ENCODE measurements at regions not wholly inside any gene's neighbourhood (a gene's known extent, or its start where the extent isn't known, plus 50 kb on each side); places are given as distances from the start of the nearest gene placed in this dataset.
"Not testable (repeated sequence)": the region's sequence is repeated elsewhere in the genome, so short reads cannot be mapped to it uniquely, and the experiment has no call there.

DNA sequence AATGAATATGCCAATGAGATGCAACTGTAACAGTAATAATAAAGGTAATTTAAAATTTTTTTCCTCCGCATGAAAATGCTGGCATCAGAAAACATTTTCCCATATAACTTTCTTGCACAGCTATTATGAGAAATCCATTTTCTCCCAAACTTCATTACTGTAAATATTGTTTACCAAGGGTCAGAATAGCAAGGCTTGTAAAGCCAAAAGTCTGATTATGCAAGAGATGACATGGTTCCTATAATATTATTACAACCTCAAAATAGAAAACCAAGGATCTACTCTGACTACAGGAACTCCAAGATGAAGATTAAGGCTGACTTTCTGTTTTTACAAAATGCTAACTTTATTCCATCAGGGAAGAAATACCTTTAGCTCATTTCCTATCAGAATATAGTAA is 162.7 kb upstream of the CDK1 start:
- Histone ChIP-seq H3K4me3 (ENCODE audit: insufficient read depth, low read depth, low read length) (no peak overlapping the region), H3K36me3 (replicated peaks; ENCODE audit: control insufficient read depth, insufficient read depth, low read length) (no peaks in the 10 kb centered on the region), H3K27me3 (ENCODE audit: control insufficient read depth, insufficient read depth, low read length) (no peaks in the 10 kb centered on the region)
- no peak for DNase-seq

GRCh38 chr10:60614363-60614762 is 163.9 kb upstream of the CDK1 start:
- Histone ChIP-seq H3K4me3 (ENCODE audit: insufficient read depth, low read depth, low read length) (no peak overlapping the region), H3K27me3 (ENCODE audit: control insufficient read depth, insufficient read depth, low read length) (no peaks in the 10 kb centered on the region), H3K36me3 (replicated peaks; ENCODE audit: control insufficient read depth, insufficient read depth, low read length) (no peaks in the 10 kb centered on the region)
- no peak for DNase-seq

DNA sequence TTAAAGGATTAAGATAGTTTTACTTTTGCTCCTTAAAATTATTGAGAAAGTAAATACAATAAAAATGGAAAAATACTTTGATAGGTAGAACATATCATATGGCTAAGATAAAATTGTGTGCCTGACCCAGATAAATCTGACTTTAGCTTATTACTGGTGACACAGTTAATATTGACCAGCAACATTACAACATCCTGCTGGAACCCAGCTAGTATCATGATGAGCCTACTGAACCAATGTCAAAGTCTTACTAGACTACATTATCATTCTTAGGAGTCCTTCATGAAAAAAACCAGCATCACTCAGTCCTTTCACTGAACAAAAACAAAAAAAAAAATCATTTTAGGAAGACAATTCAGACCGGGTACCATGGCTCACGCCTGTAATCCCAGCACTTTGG is 164.8 kb upstream of the CDK1 start:
- H3K4me3 ChIP-seq (ENCODE audit: insufficient read depth, low read depth, low read length) = no peak overlapping the region
- DNase-seq = no peak
- H3K36me3 ChIP-seq (replicated peaks; ENCODE audit: control insufficient read depth, insufficient read depth, low read length) = no peaks in the 10 kb centered on the region

GRCh38 chr10:60611291-60611747 is 167.0 kb upstream of the CDK1 start:
- Histone ChIP-seq H3K4me3 (ENCODE audit: insufficient read depth, low read depth, low read length) (no peak overlapping the region), H3K36me3 (replicated peaks; ENCODE audit: control insufficient read depth, insufficient read depth, low read length) (no peaks in the 10 kb centered on the region), H3K27me3 (ENCODE audit: control insufficient read depth, insufficient read depth, low read length) (no peaks in the 10 kb centered on the region)
- no peak for DNase-seq

More for the DNA sequence above, 164.8 kb upstream of the CDK1 start:
- H3K27me3 ChIP-seq (ENCODE audit: control insufficient read depth, insufficient read depth, low read length) = no peaks in the 10 kb centered on the region

- H3K4me3 ChIP-seq (ENCODE audit: insufficient read depth, low read depth, low read length) = no peak overlapping the region
Measured at GRCh38 chr10:60607372-60607771, 170.9 kb upstream of the CDK1 start.

DNA sequence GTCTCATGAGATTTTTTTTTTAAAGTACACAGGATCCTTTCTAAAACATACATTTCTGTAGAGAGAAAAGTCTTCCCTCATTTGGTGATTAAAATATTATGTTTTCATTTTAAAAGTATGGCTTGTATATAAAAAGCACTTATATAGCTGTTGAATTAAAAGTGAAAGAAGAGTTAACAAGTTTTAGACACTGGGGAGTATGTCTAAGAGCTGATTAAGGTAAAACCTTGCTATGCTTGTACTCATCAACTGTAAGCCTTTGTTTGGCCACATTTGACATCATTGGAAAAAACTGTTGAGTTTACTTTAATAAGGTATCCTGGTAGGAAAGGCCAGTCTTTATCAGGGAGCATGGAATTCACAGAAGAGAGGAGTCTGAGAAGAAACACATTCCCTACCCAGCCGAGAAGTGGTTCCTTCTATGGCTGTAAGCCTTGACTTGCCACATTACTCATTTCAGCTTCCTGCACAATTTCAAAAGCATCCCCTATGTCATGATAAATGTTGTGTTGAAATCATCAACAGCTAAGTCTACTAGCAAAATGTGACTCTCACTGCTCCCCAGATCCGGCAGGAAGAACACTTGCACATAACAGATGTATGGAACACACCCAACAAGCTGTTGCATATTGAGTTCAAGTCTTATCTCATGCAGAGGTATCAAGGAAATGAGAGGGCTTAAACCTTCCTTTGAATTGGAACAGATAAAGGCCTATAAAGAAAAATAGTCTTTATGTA is 171.8 kb upstream of the CDK1 start:
- Histone ChIP-seq H3K36me3 (replicated peaks; ENCODE audit: control insufficient read depth, insufficient read depth, low read length) (no peaks in the 10 kb centered on the region), H3K4me3 (ENCODE audit: insufficient read depth, low read depth, low read length) (no peak overlapping the region), H3K27me3 (ENCODE audit: control insufficient read depth, insufficient read depth, low read length) (no peaks in the 10 kb centered on the region)
- DNase-seq = no peak

More at GRCh38 chr10:60607372-60607771, 170.9 kb upstream of the CDK1 start:
- no peak for DNase-seq
- Histone ChIP-seq H3K36me3 (replicated peaks; ENCODE audit: control insufficient read depth, insufficient read depth, low read length) (no peaks in the 10 kb centered on the region), H3K27me3 (ENCODE audit: control insufficient read depth, insufficient read depth, low read length) (no peaks in the 10 kb centered on the region)

DNA sequence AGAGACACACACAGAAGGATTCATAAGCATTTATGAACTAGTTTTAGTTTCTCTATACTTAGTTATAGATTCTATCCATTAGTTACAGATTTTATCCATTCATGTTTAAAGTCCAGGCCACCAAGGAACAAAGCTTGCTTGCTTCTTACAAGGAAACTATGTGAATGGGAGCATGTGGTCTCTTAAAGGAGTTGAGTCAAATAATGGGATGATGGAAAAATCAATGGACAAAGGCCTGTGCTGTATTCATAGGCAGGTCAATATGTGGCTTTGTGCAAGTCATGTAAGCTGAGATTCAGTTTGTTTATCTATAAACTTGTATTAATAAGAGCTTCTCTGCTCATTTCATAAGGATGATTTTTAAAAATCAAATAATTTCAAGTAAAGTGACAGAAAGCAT is 172.8 kb upstream of the CDK1 start:
- no peaks in the 10 kb centered on the region for H3K36me3 ChIP-seq (replicated peaks; ENCODE audit: control insufficient read depth, insufficient read depth, low read length)
- H3K27me3 ChIP-seq (ENCODE audit: control insufficient read depth, insufficient read depth, low read length) = no peaks in the 10 kb centered on the region
- no peak overlapping the region for H3K4me3 ChIP-seq (ENCODE audit: insufficient read depth, low read depth, low read length)
- DNase-seq = no peak

- no peaks in the 10 kb centered on the region for H3K27me3 ChIP-seq (ENCODE audit: control insufficient read depth, insufficient read depth, low read length)
- no peak for DNase-seq
- no peak overlapping the region for H3K4me3 ChIP-seq (ENCODE audit: insufficient read depth, low read depth, low read length)
- no peaks in the 10 kb centered on the region for H3K36me3 ChIP-seq (replicated peaks; ENCODE audit: control insufficient read depth, insufficient read depth, low read length)
Measured at GRCh38 chr10:60604342-60604741, 173.9 kb upstream of the CDK1 start.

DNA sequence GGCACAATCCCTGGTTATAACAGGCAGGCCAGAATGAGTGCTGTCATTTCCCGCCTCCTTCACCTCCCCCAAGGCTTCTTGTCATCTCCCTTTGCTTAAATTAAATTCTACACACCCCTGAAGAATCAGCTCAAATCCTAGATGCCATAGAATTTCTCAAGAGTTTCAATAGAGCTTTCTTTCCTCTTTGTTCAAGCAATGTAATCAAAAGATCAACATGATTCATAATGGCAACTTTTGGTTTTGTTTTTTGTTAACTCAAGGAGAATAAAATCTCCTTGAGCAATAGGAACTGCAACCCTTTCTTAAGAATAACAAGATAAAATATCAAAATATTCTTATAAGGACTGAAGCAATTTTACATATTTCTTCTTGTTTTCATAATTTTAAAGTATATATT is 180.8 kb upstream of the CDK1 start:
- Histone ChIP-seq H3K36me3 (replicated peaks; ENCODE audit: control insufficient read depth, insufficient read depth, low read length) (no peaks in the 10 kb centered on the region), H3K4me3 (ENCODE audit: insufficient read depth, low read depth, low read length) (no peak overlapping the region), H3K27me3 (ENCODE audit: control insufficient read depth, insufficient read depth, low read length) (no peaks in the 10 kb centered on the region)
- DNase-seq = no peak

DNA sequence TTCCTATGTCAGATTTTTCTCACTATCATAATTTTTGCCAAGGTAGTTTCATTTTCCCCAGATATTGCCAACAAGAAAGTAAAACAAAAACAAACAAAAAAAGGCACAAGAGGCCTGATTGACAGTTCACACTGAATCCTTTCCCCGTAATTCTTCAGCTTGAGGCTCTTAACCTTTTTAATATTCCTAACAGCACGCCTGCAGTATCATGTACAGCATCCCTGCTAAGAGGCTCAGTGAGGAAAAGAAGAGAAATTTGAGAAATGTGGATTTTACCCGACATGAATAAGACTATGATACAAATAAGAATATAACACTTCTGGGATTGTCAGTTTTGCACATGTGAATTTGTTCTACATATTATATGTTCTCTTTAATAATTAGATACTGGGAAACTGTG is 182.4 kb upstream of the CDK1 start:
- DNase-seq = no peak
- Histone ChIP-seq H3K4me3 (ENCODE audit: insufficient read depth, low read depth, low read length) (no peak overlapping the region), H3K27me3 (ENCODE audit: control insufficient read depth, insufficient read depth, low read length) (no peaks in the 10 kb centered on the region), H3K36me3 (replicated peaks; ENCODE audit: control insufficient read depth, insufficient read depth, low read length) (no peaks in the 10 kb centered on the region)

- no peak for DNase-seq
- Histone ChIP-seq H3K36me3 (replicated peaks; ENCODE audit: control insufficient read depth, insufficient read depth, low read length) (no peaks in the 10 kb centered on the region), H3K27me3 (ENCODE audit: control insufficient read depth, insufficient read depth, low read length) (no peaks in the 10 kb centered on the region), H3K4me3 (ENCODE audit: insufficient read depth, low read depth, low read length) (no peak overlapping the region)
Measured at GRCh38 chr10:60594476-60595051, 183.7 kb upstream of the CDK1 start.

GRCh38 chr10:60591119-60591518 is 187.2 kb upstream of the CDK1 start:
- Histone ChIP-seq H3K36me3 (replicated peaks; ENCODE audit: control insufficient read depth, insufficient read depth, low read length) (no peaks in the 10 kb centered on the region), H3K4me3 (ENCODE audit: insufficient read depth, low read depth, low read length) (no peak overlapping the region), H3K27me3 (ENCODE audit: control insufficient read depth, insufficient read depth, low read length) (no peaks in the 10 kb centered on the region)
- no peak for DNase-seq

GRCh38 chr10:60589376-60589775 is 188.9 kb upstream of the CDK1 start:
- Histone ChIP-seq H3K4me3 (ENCODE audit: insufficient read depth, low read depth, low read length) (no peak overlapping the region), H3K36me3 (replicated peaks; ENCODE audit: control insufficient read depth, insufficient read depth, low read length) (no peaks in the 10 kb centered on the region), H3K27me3 (ENCODE audit: control insufficient read depth, insufficient read depth, low read length) (no peaks in the 10 kb centered on the region)
- DNase-seq = no peak

GRCh38 chr10:60581782-60582181 is 192.1 kb upstream of the ANK3 start:
- H3K4me3 ChIP-seq (ENCODE audit: insufficient read depth, low read depth, low read length); H3K27me3 ChIP-seq (ENCODE audit: control insufficient read depth, insufficient read depth, low read length); H3K36me3 ChIP-seq (replicated peaks; ENCODE audit: control insufficient read depth, insufficient read depth, low read length): not testable (repeated sequence)

DNA sequence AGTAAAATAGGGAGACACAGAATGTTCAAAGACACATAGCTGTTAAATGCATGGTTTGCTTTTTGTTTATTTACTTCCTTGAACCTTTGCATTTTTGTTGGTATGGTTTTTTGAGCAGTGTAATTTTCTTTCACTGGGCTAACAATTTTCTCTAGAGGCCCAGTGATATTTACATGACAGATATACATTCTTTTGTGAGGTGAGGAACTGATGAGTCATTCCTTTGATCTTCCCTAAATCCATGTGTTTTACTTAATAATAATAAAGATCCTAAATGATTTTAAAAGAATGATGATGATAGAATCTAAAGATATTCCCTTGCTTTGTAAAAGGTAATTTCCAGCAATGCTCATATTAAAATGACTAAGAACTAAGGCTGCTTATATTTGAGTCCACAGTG is 188.5 kb upstream of the ANK3 start:
- no peak overlapping the region for H3K4me3 ChIP-seq (ENCODE audit: insufficient read depth, low read depth, low read length)
- no peaks in the 10 kb centered on the region for H3K36me3 ChIP-seq (replicated peaks; ENCODE audit: control insufficient read depth, insufficient read depth, low read length)
- DNase-seq = no peak
- no peaks in the 10 kb centered on the region for H3K27me3 ChIP-seq (ENCODE audit: control insufficient read depth, insufficient read depth, low read length)

More at GRCh38 chr10:60581782-60582181, 192.1 kb upstream of the ANK3 start:
- DNase-seq = not testable (repeated sequence)

Data from H7 (cell line).